ENCODE measurements at regions not wholly inside any gene's neighbourhood (a gene's known extent, or its start where the extent isn't known, plus 50 kb on each side); places are given as distances from the start of the nearest gene placed in this dataset.

DNA sequence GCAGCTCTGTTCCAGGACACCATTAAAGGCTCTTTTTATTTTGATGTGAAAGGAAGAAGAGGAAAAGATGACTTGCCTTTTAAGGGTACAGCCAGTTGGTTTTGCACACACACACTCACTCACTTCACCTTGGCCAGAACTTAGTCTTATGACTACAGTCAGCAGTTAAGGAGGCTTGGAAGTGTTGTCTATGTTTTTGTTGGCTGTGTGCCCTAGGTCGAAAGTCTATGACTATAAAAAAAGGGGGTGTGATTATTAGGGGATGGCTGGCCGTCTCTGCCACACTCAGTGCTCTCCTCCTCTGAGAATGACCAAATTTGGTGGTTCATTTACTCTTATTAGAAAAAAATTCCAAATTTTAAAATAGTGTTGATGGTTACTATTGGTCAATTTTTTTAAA, 139.5 kb upstream of the OTX2 start:
- no peak overlapping the region for H3K27ac ChIP-seq
- TF ChIP-seq, protein P1, sequence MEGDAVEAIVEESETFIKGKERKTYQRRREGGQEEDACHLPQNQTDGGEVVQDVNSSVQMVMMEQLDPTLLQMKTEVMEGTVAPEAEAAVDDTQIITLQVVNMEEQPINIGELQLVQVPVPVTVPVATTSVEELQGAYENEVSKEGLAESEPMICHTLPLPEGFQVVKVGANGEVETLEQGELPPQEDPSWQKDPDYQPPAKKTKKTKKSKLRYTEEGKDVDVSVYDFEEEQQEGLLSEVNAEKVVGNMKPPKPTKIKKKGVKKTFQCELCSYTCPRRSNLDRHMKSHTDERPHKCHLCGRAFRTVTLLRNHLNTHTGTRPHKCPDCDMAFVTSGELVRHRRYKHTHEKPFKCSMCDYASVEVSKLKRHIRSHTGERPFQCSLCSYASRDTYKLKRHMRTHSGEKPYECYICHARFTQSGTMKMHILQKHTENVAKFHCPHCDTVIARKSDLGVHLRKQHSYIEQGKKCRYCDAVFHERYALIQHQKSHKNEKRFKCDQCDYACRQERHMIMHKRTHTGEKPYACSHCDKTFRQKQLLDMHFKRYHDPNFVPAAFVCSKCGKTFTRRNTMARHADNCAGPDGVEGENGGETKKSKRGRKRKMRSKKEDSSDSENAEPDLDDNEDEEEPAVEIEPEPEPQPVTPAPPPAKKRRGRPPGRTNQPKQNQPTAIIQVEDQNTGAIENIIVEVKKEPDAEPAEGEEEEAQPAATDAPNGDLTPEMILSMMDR (conservative IDR thresholded peaks at IDR 0.05) = no peak

DNA sequence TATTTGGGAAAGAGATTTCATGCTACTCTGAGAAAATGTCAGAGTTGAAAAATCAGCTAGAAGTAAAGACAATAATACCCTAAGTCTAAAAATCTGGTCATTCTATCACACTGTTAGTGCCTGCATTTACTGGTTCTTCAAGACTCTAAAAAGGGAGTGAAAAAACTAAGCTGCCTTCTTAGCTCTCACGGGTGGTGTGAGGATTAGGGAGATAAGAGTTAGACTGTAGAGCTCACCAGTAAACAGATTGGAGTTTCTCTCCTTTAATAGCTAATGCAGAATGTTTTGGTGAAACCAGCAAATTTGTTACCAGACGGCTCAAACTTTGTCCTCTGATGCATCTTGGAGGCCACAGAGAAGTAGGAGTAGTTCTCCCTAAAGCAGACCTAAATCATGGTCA, 135.0 kb upstream of the OTX2 start:
- H3K27ac ChIP-seq = no peak overlapping the region
- TF ChIP-seq, protein P1 (conservative IDR thresholded peaks at IDR 0.05) = no peak

DNA sequence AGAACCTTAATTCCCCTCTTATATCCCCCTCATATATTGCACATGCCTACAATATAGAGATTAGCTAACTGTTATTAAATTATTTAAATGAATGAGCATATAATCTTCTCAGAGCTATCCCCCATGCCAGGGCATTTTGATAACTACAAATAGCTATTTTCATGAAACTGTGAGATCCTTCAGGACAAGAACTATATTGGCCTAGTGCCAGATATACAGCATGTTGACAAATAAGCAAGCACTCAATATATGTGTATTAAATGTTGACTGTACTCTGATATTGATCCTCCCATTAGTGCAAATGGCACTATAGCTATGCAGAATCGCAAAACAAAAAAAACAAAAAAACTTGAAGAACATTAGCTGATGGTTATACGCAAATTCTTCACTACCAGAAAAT, 134.1 kb upstream of the OTX2 start:
- TF ChIP-seq, protein P1 (conservative IDR thresholded peaks at IDR 0.05) = no peak

DNA sequence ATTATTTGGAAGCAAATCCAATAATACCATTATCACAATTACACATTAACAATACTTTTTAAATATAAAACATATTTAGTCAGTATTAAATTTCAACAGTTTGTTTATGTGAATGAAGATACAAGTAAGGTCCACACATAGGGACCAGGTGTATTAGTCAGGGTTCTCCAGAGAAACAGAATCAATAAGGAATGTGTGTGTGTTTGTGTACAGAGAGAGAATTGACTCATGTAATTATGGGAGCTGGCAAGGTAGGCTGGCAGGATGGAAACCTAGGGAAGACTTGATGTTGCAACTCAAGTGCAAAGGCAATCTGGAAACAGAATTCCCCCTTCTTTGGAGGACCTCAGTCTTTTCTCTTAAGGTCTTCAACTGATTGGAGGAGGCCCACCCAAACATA, 123.2 kb upstream of the OTX2 start:
- no peak overlapping the region for H3K27ac ChIP-seq
- TF ChIP-seq, protein P1 (conservative IDR thresholded peaks at IDR 0.05) = no peak

More for the DNA sequence above, 134.1 kb upstream of the OTX2 start:
- no peak overlapping the region for H3K27ac ChIP-seq

DNA sequence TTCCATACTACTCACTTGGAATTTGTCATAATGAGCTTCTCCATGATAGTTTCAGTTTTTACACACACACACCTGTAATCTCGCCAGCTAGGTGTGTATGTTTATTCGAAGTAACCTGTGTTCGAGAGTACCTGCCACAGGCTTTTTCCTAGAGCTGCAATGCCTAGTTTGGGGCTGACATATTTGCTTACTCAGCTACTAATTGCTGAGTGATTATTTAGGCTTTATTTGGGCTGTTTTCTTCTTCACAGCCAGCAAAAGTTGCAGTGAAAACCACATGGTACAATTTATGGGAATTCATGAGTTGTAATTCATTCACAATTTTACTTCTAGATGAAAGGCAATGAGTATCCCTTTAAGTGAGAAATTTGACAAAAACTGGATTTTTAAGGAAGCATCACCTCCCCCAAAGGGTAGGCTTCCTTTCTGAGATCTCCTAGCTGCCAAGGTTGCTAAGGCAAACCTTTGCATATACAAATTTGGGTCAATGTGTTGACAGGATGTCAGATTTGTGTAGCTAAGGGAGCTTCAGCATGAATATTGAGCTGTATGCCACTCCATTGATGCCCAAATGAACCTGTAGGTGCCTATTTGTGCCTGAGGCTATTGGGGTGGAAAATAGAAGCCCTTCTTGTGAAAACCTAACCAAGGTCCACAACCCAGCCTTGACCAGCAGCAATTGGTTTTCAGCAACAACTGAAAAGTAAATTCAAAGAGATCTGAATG, 108.7 kb upstream of the OTX2 start:
- TF ChIP-seq, protein P1 (conservative IDR thresholded peaks at IDR 0.05) = no peak
- H3K27ac ChIP-seq = no peak overlapping the region

DNA sequence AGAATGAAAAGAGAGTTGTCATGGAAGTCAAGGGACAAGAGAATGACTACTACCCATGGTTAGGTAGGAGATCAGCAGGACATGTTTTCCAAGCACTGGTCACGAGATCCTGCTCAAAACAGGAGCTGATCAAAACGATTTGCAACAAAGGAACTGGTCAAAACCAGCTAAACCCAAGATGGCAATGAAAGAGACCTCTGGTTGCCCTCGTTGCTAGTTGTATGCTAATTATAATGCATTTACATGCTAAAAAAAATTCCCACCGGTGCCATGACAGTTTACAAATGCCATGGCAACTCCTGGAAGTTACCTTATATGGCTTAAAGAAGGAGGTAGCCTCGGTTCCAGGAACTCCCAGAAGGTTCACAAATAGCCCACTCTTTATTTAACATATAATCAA, 95.0 kb upstream of the OTX2 start:
- TF ChIP-seq, protein P1 (conservative IDR thresholded peaks at IDR 0.05) = no peak
- H3K27ac ChIP-seq = no peak overlapping the region

DNA sequence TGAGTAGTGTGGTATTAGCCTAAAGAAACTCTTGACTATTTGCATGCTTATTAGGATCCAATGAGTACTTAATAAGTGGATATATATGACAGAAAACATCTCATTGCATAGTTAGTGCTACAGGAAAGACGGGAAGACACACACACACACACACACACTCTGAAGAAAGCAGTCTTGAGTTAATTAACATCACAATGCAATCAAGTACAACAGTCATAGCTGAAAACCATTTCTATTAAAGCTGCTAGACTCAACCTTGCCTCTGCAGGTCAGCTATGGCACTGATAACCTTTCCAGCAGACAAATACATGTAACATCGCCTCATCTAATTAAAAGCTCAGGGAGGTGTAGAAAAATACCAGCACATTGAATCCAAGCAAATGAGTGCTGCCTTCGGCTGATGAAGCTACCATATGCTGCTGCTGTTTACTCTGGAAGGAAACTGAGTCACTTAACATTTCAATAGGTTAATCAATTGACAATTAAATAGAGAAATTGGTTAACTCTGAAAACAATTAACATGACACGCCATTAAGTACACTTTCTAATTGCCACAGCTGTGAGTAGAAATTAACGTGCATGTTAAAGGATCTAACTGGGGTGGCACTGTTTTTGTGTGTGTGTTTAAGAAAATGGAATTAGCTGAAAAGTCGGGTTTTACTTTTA, 93.2 kb upstream of the OTX2 start:
- no peak overlapping the region for H3K27ac ChIP-seq

More for the DNA sequence above, 93.2 kb upstream of the OTX2 start:
- TF ChIP-seq, protein P1 (conservative IDR thresholded peaks at IDR 0.05) = no peak

All from VCaP (cell line).